Raji (cell line): ENCODE measurements at regions not wholly inside any gene's neighbourhood (a gene's known extent, or its start where the extent isn't known, plus 50 kb on each side); places are given as distances from the start of the nearest gene placed in this dataset.

Experiments
- POLR2A ChIP-seq: IDR thresholded peaks from 2 replicates; pipeline ENCODE4 v1.6.1; 2011; ENCODE audit warnings: low read depth, low read length, control low read depth; ENCODE audit not compliant: insufficient read depth

DNA sequence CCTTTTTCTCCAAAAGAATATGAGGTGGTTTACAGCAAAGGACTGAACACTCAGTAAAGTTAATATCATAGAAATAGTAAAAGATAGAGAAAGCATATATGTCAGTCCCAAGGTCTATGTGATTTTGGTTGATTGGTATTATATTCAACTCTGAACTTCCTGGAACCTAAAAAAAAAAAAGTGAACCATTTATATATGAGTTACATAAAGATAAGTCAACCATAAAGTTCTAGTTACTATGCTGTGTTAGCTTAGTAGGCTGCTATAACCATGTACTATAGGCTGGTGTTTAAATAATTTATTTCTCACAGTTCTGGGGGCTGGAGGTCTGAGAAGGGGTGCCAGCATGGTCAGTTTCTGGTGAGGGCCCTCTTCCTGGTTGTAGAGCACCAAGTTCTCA is 475.6 kb downstream of the KLF12 start:
- TF ChIP-seq POLR2A: no peak

DNA sequence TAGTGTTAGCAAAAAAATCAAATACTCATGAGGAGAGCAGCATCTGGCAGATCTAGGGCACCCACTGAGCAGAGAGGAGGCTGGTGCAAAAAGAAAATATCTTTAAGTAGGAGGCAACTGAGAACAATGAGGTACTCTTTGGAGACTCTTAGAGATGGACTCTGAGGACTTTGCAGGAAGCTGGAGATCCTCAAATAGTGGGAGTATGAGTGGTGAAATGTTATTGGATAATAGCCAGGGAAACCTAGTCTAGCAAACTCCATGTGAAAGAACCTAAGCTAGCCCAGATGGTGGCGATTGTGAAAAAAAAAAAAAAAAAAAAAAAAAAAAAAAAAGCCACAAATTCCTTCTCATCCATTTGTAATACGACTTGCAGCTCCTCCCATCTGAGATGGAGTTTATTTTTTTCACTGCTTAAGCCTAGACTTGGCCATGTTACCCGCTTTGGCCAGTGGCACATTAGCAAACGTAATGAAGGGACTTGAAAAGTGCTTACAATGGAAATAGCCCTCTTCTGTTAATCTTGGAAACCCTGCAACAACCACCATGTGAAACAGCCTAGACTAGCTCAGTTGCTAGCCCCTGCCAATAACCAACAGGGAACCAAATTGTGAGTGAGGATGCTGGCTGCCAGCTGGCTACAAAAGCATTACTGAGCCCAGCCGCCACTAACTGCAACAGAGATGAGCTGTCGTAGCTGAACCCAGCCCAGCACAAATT is 476.2 kb downstream of the KLF12 start:
- no peak for TF ChIP-seq POLR2A

DNA sequence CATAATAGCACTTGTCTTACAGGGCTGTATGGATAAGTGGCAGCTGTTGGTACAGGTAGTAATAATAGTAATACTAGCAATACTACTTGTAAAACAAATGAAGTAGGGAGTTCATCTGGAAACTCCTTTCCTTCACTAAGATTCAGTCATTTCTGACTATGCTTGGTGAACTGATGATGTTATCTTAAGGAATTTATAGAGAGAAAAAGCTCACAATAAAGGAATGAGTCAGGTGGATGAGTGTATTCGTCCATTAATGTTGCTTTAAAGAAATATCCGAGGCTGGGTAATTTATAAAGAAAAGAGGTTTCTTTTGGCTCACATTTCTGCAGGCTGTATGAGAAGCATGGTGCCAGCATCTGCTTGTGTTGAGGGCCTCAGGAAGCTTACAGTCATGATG is 477.3 kb downstream of the KLF12 start:
- no peak for TF ChIP-seq POLR2A

DNA sequence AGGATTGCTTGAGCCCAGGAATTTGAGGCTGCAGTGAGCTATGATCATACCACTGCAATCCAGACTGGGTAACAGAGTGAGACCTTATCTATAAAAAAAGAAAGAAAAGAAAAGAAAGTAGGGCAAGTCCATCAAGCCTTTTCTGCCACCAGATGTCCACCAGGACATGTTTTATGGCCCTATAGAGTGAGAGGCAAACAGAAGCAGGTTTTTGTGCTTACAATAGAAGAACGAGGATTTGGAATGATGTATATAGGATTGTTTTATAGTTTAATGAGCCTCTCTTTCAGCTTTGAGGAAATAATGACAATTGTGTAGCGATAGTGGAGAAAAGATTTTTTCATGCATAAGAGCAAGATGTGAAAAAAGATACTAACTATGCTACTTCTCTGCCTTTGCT is 480.5 kb downstream of the KLF12 start:
- no peak for TF ChIP-seq POLR2A

DNA sequence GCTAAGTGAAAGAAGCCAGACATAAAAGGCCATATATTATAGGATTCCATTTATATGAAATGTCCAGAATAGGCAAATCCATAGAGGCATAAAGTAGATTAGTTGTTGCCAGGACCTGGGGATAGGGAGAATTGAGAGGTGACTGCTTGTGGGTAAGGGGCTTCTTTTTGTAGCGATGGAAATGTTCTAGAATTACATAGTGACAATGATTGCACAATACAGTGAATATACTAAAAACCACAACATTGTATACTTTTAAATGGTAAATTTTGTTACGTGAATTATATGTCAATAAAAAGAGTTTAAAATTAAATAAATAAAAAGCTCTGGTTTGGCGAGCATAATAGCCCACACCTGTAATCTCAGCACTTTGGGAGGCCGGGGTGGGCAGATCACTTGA is 486.8 kb downstream of the KLF12 start:
- no peak for TF ChIP-seq POLR2A

DNA sequence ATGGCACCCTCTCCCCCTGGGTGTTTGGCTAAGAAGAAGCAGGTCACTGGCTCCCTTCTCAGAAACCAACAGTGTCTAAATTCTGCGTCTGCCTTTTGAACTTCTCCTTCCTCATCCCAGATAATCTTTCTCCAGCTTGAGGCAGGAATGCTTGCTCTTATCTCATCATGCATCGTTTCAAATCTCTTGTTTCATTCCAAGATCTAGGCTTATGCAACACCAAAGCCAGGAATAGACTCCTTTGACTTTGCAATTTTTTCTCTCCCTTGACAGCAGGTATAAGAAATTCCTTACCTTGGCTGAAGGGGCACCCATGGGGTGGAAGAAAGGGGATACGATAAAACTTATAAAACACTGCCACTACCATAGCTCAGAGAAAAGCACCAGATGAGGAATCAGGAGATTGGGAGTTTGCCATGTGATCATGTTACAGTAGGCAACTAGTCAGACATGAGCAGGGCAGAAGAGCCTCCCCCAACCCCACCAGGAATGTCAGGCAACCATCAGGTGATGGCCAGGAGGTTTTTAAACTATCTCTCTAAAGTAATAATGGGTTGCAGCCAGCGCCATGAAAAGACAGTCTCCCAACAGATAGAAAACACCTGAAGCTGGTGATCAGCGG is 498.9 kb downstream of the KLF12 start:
- TF ChIP-seq POLR2A: no peak

DNA sequence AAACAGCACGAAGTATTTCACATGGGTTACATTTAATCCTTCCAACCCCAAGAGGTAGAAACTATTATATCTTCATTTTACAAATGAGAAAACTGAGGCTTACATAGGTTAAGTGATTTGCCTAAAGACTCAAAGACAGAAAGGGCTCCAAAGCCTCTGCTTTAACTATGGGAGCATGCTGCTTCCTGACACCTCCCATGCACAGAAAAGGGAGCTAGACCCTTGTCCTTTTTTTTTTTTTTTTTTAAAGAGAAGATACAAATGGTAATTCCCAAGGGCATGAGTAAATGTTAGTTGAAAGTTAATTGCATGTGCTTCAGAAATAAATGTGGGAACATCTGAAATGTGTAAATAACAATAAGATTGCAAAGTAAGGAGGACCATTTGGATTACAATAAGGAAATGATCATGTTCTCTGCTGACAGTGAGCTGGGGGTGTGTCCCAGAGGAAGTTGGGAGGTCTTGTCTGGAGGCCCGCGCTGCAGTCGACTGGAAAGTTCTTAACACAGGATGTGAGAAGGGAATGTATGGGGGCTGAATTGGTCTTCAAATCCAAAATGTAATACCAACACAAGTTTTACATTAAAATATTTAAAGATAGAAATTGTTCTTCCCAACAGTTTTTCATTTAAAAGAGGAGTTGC is 500.3 kb downstream of the KLF12 start:
- no peak for TF ChIP-seq POLR2A

DNA sequence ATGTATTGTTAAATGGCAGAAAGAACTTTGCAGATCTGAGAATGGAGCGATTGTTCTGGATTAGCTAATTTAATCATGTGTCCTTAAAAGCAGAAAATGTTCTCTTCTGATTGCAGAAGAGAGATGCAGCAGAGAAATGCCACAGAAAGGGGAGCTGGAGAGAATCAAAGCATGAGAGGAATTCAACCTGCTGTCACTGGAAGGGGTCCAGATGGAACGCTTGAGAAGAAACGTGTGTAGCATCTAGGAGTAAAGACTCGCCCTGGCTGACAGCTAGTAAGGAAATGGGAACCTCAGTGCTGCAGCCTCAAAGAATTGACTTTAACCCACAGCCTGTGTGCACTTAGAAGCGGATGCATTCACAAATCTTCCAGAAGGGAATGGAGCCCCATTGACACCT is 502.8 kb downstream of the KLF12 start:
- TF ChIP-seq POLR2A: no peak

DNA sequence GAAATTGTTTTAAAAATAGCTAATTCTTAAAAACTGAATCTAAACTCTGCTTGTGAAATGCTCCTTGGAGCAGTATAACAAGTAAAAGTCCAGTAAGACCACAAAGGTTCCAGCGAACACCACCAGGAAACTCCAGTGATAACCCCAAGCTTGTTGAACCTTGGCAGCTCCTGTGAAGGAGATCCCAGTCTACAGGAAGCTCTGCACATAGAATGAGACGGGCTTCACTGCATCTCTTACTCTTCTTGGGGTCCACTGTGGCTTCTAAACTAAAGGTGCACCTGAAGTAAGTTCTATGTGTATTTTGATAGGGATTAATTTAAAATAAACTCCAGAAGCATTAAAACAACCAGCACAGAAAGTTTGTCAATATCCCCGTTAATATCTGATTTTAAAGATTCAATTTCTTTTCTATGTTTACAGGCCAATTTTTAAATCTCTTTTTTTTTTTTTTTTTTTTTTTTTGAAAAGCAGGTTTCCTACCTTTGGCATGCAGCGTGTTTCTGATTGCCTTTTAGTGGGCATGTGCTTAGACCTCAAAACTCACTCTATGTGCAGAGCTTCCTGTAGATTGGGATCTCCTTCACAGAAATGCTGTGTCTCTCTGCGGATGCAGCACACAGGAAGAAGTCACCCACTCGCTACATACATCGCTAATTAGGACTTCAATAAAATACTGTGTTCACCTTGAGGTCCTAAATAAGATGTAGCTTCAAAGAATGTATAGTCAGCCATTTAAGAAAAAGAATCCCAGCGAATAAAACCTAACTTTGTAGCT is 508.5 kb downstream of the KLF12 start:
- TF ChIP-seq POLR2A: no peak

DNA sequence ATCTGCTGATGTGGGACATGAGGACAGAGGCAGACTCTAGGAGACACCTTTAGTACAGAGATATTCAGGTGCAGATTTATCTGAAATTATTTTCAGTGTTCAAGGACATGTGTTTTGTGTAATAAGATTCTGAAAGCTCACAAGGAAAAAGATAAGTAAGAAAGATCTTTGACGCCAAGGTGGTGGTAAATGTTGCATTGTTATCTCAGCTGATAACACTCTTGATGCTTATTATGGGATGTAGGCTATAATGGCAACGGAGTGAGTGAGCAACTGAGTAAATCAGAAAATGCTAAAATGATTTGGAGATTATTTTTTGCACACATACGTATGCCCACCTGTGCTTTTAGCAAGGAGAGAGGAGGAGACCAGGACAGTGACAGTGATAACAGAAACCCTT is 510.9 kb downstream of the KLF12 start:
- TF ChIP-seq POLR2A: no peak

DNA sequence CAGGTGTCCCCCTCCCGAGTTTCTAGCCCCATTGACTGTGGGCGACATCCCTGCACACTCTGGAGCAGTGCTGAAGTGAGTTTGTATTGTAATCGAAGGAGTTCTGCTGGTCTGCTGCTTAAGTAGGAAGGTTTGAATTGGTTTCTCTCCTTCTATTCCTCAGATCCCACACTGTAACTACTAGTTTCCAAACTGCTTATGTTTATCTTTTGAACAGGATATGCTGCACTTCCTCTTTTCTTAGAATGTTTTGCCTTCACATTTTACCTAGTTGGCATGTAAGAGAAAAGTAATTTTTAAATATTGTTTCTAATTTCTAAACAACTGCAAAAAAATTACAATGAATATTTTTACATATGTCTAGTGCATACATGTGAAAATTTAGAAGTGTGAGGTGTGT is 511.8 kb downstream of the KLF12 start:
- no peak for TF ChIP-seq POLR2A

DNA sequence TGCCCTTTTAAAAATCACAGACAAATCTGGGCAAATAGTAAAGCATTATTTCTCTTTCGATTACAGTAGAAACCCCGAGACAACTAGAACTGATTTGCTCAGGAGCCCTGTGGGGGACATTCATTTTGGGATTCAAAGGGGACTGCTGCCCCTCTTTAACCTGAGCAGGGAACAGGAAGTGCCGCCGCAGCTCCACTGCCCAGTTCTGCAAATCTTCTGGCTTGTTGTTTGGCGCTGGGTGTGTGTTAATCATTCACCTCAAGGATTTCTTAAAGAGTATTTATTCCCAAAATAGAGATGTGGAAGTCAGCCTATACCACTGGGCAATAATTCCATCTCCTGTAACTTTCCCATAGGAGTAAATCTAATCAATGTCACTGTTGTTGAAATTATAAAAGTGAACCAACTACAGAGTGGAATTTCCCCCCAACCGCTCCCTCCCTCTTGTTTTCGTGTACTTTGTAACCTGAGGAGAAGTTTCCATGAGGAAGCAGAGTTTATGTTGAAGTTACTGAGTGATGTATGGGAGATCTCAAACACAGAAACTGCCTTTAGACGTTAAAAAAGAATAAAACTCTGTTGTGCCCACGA is 515.8 kb downstream of the KLF12 start:
- no peak for TF ChIP-seq POLR2A

DNA sequence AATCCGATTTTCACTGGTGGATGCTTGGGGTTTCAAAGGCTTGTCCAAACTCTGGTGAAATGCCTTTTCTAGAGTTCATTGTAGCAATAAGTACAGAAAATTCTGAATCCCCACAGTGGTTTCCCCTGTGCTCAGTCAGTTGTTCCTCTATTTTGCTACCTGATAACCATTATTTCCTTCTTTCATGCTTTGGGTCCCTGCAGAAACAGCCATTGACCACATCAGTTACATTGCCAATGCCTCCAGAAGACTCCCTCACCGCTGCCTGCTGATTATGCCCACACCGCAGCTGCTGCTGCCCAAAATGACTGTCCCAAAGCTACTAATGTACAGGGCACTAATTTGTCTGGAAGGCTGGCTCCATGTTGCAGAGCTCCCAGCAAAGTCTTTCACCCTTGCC is 517.3 kb downstream of the KLF12 start:
- no peak for TF ChIP-seq POLR2A

DNA sequence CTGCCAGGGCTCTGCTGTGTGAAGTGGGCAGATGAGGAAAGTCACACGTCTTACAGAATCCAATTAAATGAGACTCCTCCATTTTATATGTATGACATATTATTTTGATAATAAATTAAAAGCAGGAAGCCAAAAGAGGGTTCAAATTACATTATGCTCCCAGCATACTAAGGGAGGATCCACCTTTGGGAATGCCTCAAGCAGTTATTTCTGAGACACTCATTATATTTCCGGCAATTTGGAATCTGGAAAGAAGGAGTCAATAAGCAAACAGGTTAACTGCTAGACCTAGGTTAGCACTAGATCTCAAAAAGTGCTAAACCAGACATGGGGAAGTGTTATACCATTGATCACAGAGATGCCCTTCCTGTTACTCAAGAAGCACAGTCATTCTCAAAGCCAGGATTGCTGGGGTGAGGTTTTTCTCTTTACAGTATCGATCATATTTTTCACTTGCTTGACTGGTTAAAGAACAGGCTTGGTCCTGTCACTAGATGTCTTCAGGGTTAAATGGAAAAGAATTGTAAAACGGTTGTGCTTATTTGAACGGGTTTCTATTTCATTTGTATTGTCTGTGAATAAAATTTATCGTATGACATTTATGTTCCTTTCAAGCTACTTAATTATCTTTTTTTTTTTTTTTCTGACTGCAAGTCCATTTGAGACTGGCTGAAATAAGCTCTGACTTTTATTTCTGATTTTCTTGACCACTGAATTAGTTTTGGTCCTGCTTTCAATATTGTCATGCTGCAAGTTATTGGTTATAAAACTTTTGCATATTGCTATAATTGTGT is 523.2 kb downstream of the KLF12 start:
- TF ChIP-seq POLR2A: no peak
